Stromal cell of bone marrow (primary cell): ENCODE measurements at regions not wholly inside any gene's neighbourhood (a gene's known extent, or its start where the extent isn't known, plus 50 kb on each side); places are given as distances from the start of the nearest gene placed in this dataset.
"Not testable (repeated sequence)": the region's sequence is repeated elsewhere in the genome, so short reads cannot be mapped to it uniquely, and the experiment has no call there.

ENCODE experiments used
- DNase-seq: peaks from one replicate; pipeline ENCODE4 v3.0.0-alpha.2; 2012; ENCODE audit warnings: low read depth

GRCh38 chr7:149683181-149683580 is 90.2 kb downstream of the ZNF467 start:
- DNase-seq, result no peak

GRCh38 chr7:149682038-149682437 is 91.3 kb downstream of the ZNF467 start:
- DNase-seq, result no peak

DNA sequence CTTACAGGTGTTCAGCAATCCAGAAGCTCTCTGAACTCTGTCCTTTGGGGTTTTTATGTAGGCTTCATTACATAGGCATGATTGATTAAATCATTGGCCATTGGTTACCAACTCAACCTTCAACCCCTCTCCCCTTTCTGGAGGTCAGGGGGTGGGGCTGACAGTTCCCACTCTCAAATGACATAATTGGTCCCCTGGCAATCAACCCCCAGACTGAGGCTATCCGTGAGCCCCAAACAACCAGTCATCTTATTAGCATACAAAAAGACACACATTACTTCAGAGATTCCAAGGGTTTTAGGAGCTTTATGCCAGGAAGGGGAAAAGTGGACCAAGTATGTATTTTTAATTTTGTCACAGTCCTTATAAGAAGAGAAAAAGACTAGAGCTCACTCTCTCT is 92.1 kb downstream of the ZNF467 start:
- no peak for DNase-seq

DNA sequence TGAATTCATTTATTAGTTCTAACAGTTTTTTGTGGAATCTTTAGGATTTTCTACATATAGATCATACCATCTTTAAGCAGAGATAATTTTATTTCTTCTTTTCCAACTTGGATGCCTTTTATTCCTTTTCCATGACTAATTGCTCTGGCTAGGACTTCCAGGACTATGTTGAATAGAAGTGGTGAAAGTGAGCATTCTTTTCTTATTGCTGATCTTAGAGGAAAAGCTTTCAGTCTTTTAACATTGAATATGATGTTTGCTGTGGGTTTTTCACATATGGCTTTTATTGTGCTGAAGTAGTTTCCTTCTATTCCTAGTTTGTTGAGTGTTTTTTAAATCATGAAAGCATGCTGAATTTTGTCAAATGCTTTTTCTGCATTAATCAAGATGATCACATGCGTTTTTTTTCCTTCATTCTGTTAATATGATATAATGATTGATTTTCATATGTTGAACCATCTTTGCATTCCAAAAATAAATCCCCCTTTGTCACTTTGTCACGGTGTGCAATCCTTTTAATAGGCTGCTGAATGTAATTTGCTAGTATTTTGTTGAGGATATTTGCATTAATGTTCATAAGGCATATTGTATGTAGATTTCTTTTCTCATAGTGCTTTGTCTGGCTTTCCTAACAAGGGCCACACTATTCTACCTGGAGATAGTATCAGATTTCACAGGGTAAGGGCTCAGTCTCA is 92.9 kb downstream of the ZNF467 start:
- peak; percentile 15 for DNase-seq

GRCh38 chr7:149674728-149675385 is 98.5 kb downstream of the ZNF467 start:
- not testable (repeated sequence) for DNase-seq

GRCh38 chr7:149673006-149673405 is 100.4 kb downstream of the ZNF467 start:
- no peak for DNase-seq

DNA sequence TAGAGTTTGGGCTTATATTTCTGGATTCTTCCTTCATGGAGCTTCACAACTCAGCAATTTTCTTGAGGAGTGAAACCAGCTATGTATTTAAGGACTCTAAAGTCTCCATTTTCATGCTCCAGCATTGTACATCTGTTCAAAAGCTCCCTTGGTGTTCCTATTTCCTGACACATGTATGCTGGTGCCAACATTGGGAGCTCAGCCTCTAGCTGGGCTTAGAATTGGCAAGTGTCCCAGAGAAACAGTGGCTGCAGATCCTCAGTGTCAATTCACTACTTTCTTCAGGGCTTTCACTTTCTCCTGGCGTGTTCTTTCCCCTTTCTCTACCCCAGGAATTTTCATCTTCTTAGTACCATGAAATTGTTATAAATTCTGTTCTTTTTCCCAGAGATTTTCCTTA is 103.1 kb downstream of the ZNF467 start:
- DNase-seq, result peak; percentile 65

- peak; percentile 11 for DNase-seq
Measured at GRCh38 chr7:149669121-149669818, 104.1 kb downstream of the ZNF467 start.

DNA sequence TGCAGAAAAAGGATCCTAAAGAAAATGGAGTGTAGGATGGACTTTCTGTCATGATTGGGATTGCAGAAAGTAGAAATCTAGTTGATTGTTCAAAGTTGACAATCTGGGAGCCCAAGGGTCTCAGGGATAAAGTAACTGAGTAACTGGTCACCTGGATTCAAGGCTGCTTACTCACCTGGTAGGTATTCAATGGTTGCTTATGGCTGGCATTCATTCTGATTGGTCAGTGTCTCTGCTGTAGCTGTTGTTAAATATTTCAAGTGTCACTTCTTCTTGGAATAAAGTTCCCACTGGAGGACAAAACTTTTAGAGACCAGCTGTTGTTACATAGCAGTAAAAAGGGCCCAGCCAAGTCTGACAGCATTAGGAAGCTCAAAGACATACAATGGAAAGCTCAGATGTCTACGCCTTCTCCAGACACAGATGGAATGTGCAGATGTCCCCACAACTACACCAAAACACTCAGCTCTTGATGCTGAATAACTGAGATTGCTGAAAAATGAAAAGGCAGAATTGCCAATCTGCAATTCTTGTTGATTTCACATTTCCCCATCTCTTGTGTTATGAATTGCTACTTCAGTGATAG is 106.9 kb downstream of the ZNF467 start:
- DNase-seq, result no peak

DNA sequence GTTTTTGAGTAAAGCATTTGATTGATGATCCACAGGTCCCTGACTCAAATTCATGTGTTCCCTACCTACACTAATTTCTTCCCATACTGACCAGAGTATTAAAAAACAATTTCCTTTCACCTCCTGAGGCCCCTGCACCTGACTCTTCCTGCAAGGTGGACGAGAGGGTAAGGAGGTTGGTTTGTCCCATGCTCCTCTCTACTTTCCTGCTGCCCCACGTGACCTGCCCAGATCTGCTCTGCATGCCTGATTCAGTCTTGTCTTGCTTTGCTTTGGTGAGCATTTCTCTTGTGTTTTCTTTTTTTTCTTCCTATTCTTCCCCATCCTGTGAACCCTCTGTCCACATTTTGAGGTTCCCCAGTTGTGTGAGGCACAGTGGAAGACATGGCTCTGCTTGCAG is 107.8 kb downstream of the ZNF467 start:
- DNase-seq, result not testable (repeated sequence)

GRCh38 chr7:149664666-149665065 is 108.7 kb downstream of the ZNF467 start:
- DNase-seq, result no peak

DNA sequence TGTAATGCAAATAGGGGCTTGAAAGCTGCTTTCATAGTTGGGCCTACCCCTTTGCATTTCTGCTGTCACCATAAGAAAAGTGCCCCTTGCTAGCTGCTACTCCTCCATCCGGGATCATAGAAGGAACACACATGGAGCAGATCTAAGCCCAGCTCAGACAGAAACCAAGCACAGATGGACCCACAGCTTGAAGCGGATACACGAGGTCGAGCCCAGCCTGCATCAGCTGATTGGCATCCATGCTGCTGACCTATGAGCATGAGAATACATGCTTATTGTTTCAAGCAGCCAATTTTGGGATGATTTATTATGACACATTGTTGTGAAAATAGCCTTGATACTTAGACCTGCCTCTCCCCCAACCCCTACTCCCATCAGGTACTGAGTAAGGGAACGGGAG is 109.2 kb downstream of the ZNF467 start:
- no peak for DNase-seq

- no peak for DNase-seq
Measured at GRCh38 chr7:149662591-149663095, 110.7 kb downstream of the ZNF467 start.

GRCh38 chr7:149655784-149656183 is 117.6 kb downstream of the ZNF467 start:
- no peak for DNase-seq

DNA sequence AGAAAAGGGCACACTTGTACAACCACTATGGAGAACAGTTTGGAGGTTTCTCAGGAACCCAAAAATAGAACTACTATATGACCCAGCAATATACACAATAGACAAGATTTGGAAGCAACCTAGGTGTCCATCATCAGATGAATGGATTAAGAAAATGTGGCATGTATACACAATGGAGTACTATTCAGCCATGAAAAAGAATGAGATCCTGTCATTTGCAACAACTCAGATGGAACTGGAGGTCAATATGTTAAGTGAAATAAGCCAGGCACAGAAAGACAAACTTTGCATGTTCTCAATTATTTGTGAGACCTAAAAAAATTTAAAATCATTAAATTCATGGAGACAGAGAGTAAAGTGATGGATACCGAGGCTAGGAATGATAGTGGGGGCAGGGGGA is 118.8 kb downstream of the ZNF467 start:
- DNase-seq, result no peak

GRCh38 chr7:149650190-149650589 is 123.2 kb downstream of the ZNF467 start:
- DNase-seq, result not testable (repeated sequence)

DNA sequence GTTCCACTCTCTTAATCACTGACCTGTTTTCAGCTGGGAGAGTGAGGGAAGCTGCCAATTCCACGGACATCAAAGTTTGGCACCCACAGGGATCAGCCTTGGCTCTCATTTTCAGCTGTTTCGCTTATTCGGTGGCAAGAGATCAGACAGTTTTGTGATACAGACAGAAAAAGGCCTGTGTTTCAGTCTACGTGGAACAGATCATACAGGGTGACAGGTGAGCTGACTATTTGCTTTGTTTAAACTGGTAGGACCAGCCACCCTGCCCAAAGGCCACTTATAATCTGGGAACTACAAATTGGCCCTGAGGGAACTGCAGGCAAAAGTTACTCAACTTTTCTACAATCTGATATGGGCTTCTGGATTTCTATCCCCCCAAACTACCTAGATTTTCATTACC is 128.6 kb downstream of the ZNF467 start:
- DNase-seq, result no peak

DNA sequence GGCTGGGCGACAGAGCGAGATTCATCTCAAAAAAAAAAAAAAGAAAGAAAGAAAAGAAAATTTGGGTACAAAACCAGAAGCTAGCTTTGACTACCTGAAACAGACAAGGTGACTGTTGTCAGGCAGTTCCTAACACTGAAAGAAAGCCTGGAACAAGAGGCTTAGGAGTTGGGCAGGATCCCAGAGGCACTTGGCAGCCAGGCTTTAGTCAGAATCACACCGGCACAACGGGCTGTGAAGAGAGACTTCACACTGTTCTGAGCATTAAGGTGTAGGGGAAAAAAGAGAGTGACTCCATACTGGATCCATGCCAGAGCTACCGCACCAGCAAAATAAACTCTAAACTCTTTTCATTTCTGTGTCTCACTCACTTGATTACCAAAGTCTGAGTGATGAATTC is 130.8 kb downstream of the ZNF467 start:
- DNase-seq, result no peak

GRCh38 chr7:149638566-149639320 is 134.6 kb downstream of the ZNF467 start:
- DNase-seq, result no peak

- no peak for DNase-seq
Measured at GRCh38 chr7:149637911-149638565, 135.3 kb downstream of the ZNF467 start.

DNA sequence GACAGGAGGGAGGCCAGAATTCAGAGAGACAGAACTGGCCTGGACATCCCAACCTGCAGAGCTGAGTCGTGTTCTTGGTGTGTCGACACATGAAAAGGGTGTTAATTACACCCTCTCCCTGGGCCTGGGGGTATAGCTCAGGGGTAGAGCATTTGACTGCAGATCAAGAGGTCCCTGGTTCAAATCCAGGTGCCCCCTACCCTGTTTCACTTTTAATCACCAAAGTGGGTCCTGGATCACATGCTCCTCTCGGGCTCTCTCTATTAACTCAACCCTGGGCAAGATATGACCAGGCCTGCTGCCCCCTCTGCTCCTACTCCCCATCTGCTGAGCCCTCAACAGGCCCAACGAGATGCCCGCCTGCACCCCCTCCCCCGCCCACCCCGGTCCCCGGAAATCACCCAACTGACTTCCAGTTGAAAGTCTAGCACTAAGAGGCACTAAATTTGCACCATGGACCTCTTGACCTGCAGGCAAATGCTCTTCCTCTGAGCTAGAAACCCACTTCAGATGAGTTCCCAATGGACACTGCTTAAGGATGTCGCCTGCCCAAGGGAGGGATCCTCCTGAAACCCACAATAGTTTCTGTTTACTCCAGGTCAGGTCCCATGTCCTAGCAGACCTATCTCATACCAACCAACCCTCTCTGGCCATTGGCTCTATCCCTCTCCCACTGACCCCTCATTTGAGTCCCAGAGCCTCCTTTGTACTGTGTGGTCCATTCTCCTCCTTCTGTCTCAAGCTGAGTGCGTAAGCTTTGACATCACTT is 137.6 kb downstream of the ZNF467 start:
- DNase-seq, result no peak
